ENCODE measurements at regions not wholly inside any gene's neighbourhood (a gene's known extent, or its start where the extent isn't known, plus 50 kb on each side); places are given as distances from the start of the nearest gene placed in this dataset.

GRCh38 chr2:225793736-225794550, 394.4 kb downstream of the NYAP2 start:
- no peak overlapping the region for H3K4me2 ChIP-seq
- ATAC-seq (no peak), DNase-seq (ENCODE audit: low spot score) (no peak)
- no peak overlapping the region for H3K4me3 ChIP-seq
- Mint-ChIP-seq H3K4me3 (no peak overlapping the region), H3K27ac (no peak overlapping the region), H3K9me3 (no peaks in the 10 kb centered on the region), H3K27me3 (ENCODE audit: insufficient read depth, low read depth, poor library complexity) (peaks cover 2% of the 10 kb centered on the region), H3K36me3 (ENCODE audit: low read depth) (no peaks in the 10 kb centered on the region), H3K4me1 (no peaks in the 10 kb centered on the region)
- no peak overlapping the region for H2AFZ ChIP-seq
- H4K20me1 ChIP-seq (replicated peaks; ENCODE audit: insufficient read depth), result no peaks in the 10 kb centered on the region
- no peaks in the 10 kb centered on the region for H3K9me2 ChIP-seq (ENCODE audit: insufficient read depth)
- no peak overlapping the region for H3K27ac ChIP-seq (ENCODE audit: low read depth)
- H3K4me1 ChIP-seq (ENCODE audit: insufficient read depth), result no peaks in the 10 kb centered on the region
- H3F3A ChIP-seq (replicated peaks; ENCODE audit: low read depth), result no peaks in the 10 kb centered on the region
- no peaks in the 10 kb centered on the region for H3K36me3 ChIP-seq (ENCODE audit: insufficient read depth)
- no peaks in the 10 kb centered on the region for H3K27me3 ChIP-seq (ENCODE audit: insufficient read depth)
- no peaks in the 10 kb centered on the region for H3K79me2 ChIP-seq (replicated peaks; ENCODE audit: insufficient read depth)
- TF ChIP-seq ETS1 (IDR thresholded peaks at IDR 0.05), result no peak
- TF ChIP-seq ZNF114 (CRISPR knock-in tag; IDR thresholded peaks at IDR 0.05), result no peak
- no peak for TF ChIP-seq EZH2 (IDR thresholded peaks at IDR 0.05; ENCODE audit: low read depth, unreplicated experiment)
- TF ChIP-seq NANOG (IDR thresholded peaks at IDR 0.05; ENCODE audit: borderline replicate concordance), result no peak
- no peak for TF ChIP-seq EZH2phosphoT487 (IDR thresholded peaks at IDR 0.05; ENCODE audit: unreplicated experiment)
- TF ChIP-seq STAT1 (IDR thresholded peaks at IDR 0.05; ENCODE audit: unreplicated experiment), result no peak
- TF ChIP-seq ZNF462 (CRISPR knock-in tag; IDR thresholded peaks at IDR 0.05), result no peak
- no peak for TF ChIP-seq JUNB (IDR thresholded peaks at IDR 0.05; ENCODE audit: unreplicated experiment)
